ENCODE measurements at regions not wholly inside any gene's neighbourhood (a gene's known extent, or its start where the extent isn't known, plus 50 kb on each side); places are given as distances from the start of the nearest gene placed in this dataset.

- no peaks in the 10 kb centered on the region for H3K9me3 ChIP-seq
- H3K4me3 ChIP-seq (ENCODE audit: low read depth in 2 of 2, low read length in 1 of 2) = no peak overlapping the region
- H4K20me1 ChIP-seq (ENCODE audit: insufficient read depth) = no peaks in the 10 kb centered on the region
- H3K4me2 ChIP-seq = no peak overlapping the region
- H3K27ac ChIP-seq (ENCODE audit: low read depth in 2 of 2, low read length in 1 of 2) = peak overlapping the region in 1 of 2 experiments; percentile 9; a peak in 1 of 4 replicates
- H3K9me2 ChIP-seq = no peaks in the 10 kb centered on the region
- H3K4me1 ChIP-seq (ENCODE audit: control insufficient read depth in 1 of 2, insufficient read depth in 2 of 2, low read depth in 1 of 2, low read length in 1 of 2) = peaks cover 0 to 15% of the 10 kb centered on the region in 2 experiments; a peak in 1 of 4 replicates
- no peaks in the 10 kb centered on the region for H3F3A ChIP-seq (replicated peaks; ENCODE audit: insufficient read depth)
- ChIA-PET CTCF (interaction anchor here (0.8 to 1.1 kb wide), 2 partner anchors 11 to 16 kb away, joined by 3 read pairs; no protein-coding TSS in a partner anchor), POLR2A (interaction anchor here (0.6 kb wide), 1 partner anchor 577 kb away, joined by 4 read pairs; no protein-coding TSS in a partner anchor)
- H3K79me2 ChIP-seq (ENCODE audit: insufficient read depth) = no peaks in the 10 kb centered on the region
- no peak overlapping the region for H2AFZ ChIP-seq (ENCODE audit: low read depth)
- no peak for DNase-seq
- no peak overlapping the region for H3K9ac ChIP-seq
- 21% methylated on average over 4 of the region's 4 CpGs for WGBS (ENCODE audit: low lambda C conversion rate)
- TF ChIP-seq RAD21 (IDR thresholded peaks at IDR 0.05; ENCODE audit: low read length) = no peak
- TF ChIP-seq ZBTB33 (IDR thresholded peaks at IDR 0.05; ENCODE audit: borderline replicate concordance, low read depth) = no peak
- TF ChIP-seq USF1 (IDR thresholded peaks at IDR 0.05; ENCODE audit: borderline replicate concordance, low read depth) = no peak
- no peak for TF ChIP-seq EZH2phosphoT487 (IDR thresholded peaks at IDR 0.05; ENCODE audit: borderline replicate concordance, low read depth)
- TF ChIP-seq MEF2A (IDR thresholded peaks at IDR 0.05; ENCODE audit: borderline replicate concordance, low read depth) = no peak
- no peak for TF ChIP-seq NRF1 (IDR thresholded peaks at IDR 0.05; ENCODE audit: low read depth, low read length)
- TF ChIP-seq NFIC (IDR thresholded peaks at IDR 0.05; ENCODE audit: borderline replicate concordance) = no peak
- TF ChIP-seq FOXM1 (IDR thresholded peaks at IDR 0.05; ENCODE audit: low read depth) = no peak
- TF ChIP-seq CHD2 (IDR thresholded peaks at IDR 0.05; ENCODE audit: low read length, partially characterized antibody) = no peak
- TF ChIP-seq FOSL2 (IDR thresholded peaks at IDR 0.05; ENCODE audit: borderline replicate concordance, low read depth) = no peak
- no peak for TF ChIP-seq MAX (IDR thresholded peaks at IDR 0.05; ENCODE audit: low read depth)
- no peak for TF ChIP-seq MXI1 (IDR thresholded peaks at IDR 0.05; ENCODE audit: low read depth, low read length)
- TF ChIP-seq EP300 (IDR thresholded peaks at IDR 0.05; ENCODE audit: borderline replicate concordance in 1 of 2, low read depth in 1 of 2, low read length in 1 of 2) = no peak
- no peak for TF ChIP-seq RFX5 (IDR thresholded peaks at IDR 0.05; ENCODE audit: low read length)
- no peaks in the 10 kb centered on the region for H3K27me3 ChIP-seq (ENCODE audit: insufficient read depth)
- no peaks in the 10 kb centered on the region for H3K36me3 ChIP-seq (replicated peaks in 1 of 2; ENCODE audit: control insufficient read depth in 1 of 2, insufficient read depth in 2 of 2, low read length in 1 of 2)
These were observed 59.4 kb upstream of the HS3ST2 start for GRCh38 chr16:22754577-22754976.

- Histone ChIP-seq H3K4me2 (no peak overlapping the region), H3K27me3 (ENCODE audit: insufficient read depth) (no peaks in the 10 kb centered on the region), H3K4me3 (ENCODE audit: low read depth in 2 of 2, low read length in 1 of 2) (no peak overlapping the region), H3K9me3 (no peaks in the 10 kb centered on the region), H3K4me1 (ENCODE audit: control insufficient read depth in 1 of 2, insufficient read depth in 2 of 2, low read depth in 1 of 2, low read length in 1 of 2) (peaks cover 0 to 15% of the 10 kb centered on the region in 2 experiments; a peak in 1 of 4 replicates), H3F3A (replicated peaks; ENCODE audit: insufficient read depth) (no peaks in the 10 kb centered on the region), H3K36me3 (replicated peaks in 1 of 2; ENCODE audit: control insufficient read depth in 1 of 2, insufficient read depth in 2 of 2, low read length in 1 of 2) (no peaks in the 10 kb centered on the region), H3K9me2 (no peaks in the 10 kb centered on the region), H3K9ac (no peak overlapping the region), H3K79me2 (ENCODE audit: insufficient read depth) (no peaks in the 10 kb centered on the region), H3K27ac (ENCODE audit: low read depth in 2 of 2, low read length in 1 of 2) (no peak overlapping the region), H2AFZ (ENCODE audit: low read depth) (no peak overlapping the region), H4K20me1 (ENCODE audit: insufficient read depth) (no peaks in the 10 kb centered on the region)
- no peak for TF ChIP-seq MEF2A (IDR thresholded peaks at IDR 0.05; ENCODE audit: borderline replicate concordance, low read depth)
- no peak for TF ChIP-seq SMC3 (IDR thresholded peaks at IDR 0.05; ENCODE audit: low read depth, low read length)
- no peak for TF ChIP-seq FOXM1 (IDR thresholded peaks at IDR 0.05; ENCODE audit: low read depth)
- no peak for TF ChIP-seq RAD21 (IDR thresholded peaks at IDR 0.05; ENCODE audit: low read length)
- TF ChIP-seq CHD2 (IDR thresholded peaks at IDR 0.05; ENCODE audit: low read length, partially characterized antibody) = no peak
- TF ChIP-seq ZBTB33 (IDR thresholded peaks at IDR 0.05; ENCODE audit: borderline replicate concordance, low read depth) = no peak
- no peak for DNase-seq
- 44% methylated on average over 3 of the region's 3 CpGs for WGBS (ENCODE audit: low lambda C conversion rate)
- CTCF ChIA-PET = interaction anchor here (1.2 to 1.6 kb wide), 2 partner anchors 44 to 56 kb away, joined by 3 to 4 read pairs; no protein-coding TSS in a partner anchor
- POLR2A ChIA-PET = no interaction called here
These were observed 56.8 kb upstream of the HS3ST2 start for GRCh38 chr16:22757202-22757601.

Measured in SK-N-SH (cell line).